CD4-positive, CD25-positive, alpha-beta regulatory T cell (primary cell): ENCODE measurements at regions not wholly inside any gene's neighbourhood (a gene's known extent, or its start where the extent isn't known, plus 50 kb on each side); places are given as distances from the start of the nearest gene placed in this dataset.

Experiments used
- ATAC-seq, 2 donors: fragments of 150-1000 bp; cut with Tn5 transposase; one replicate each; pipeline ENCODE4 v1.10.0; 2021; ENCODE audit warnings: low read depth in 2 of 2, moderate number of reproducible peaks in 2 of 2, moderate library complexity in 1 of 2
- DNase-seq, 3 donors: peaks; one replicate each; pipeline versions ENCODE4 v3.0.0 to v3.0.0-alpha.2; 2012 to 2022; ENCODE audit warnings: mixed read lengths in 1 of 3
- H3K27ac ChIP-seq: one replicate; pipeline ENCODE4 v1.7.0; 2013; ENCODE audit warnings: mild to moderate bottlenecking, low read length; ENCODE audit not compliant: insufficient read depth, poor library complexity, severe bottlenecking
- H3K27me3 ChIP-seq: one replicate; pipeline ENCODE4 v1.7.0; 2013; ENCODE audit warnings: low read length; ENCODE audit not compliant: control insufficient read depth, insufficient read depth
- H3K36me3 ChIP-seq: one replicate; pipeline ENCODE4 v1.7.0; 2013; ENCODE audit warnings: mild to moderate bottlenecking, low read length, moderate library complexity; ENCODE audit not compliant: control insufficient read depth, insufficient read depth
- H3K4me1 ChIP-seq: 2 replicates; pipeline ENCODE4 v1.7.0; 2013; ENCODE audit warnings: mild to moderate bottlenecking, low read length; ENCODE audit not compliant: insufficient read depth, control insufficient read depth, poor library complexity, severe bottlenecking
- H3K4me3 ChIP-seq: one replicate; pipeline ENCODE4 v1.7.0; 2013; ENCODE audit warnings: low read depth, mild to moderate bottlenecking, low read length, moderate library complexity
- H3K9me3 ChIP-seq, 2 experiments: 1 replicate in 1 of 2; 2 replicates in 1 of 2; pipeline ENCODE4 v1.7.0; 2013; ENCODE audit warnings: low read length in 2 of 2, mild to moderate bottlenecking in 1 of 2, moderate library complexity in 1 of 2; ENCODE audit not compliant: control insufficient read depth in 2 of 2
- H3K27ac Mint-ChIP-seq, 3 donors: one replicate each; pipeline ENCODE4 v1.8.0; 2020 to 2022; ENCODE audit warnings: mild to moderate bottlenecking in 3 of 3, mixed read lengths in 3 of 3, moderate library complexity in 2 of 3
- H3K27me3 Mint-ChIP-seq: one replicate; pipeline ENCODE4 v1.8.0; 2022; ENCODE audit warnings: mild to moderate bottlenecking, mixed read lengths
- H3K36me3 Mint-ChIP-seq: one replicate; pipeline ENCODE4 v1.8.0; 2020; ENCODE audit warnings: mixed read lengths
- H3K4me1 Mint-ChIP-seq, 4 donors: one replicate each; pipeline ENCODE4 v1.8.0; 2020 to 2022; ENCODE audit warnings: mixed read lengths in 4 of 4, mild to moderate bottlenecking in 1 of 4
- H3K4me3 Mint-ChIP-seq, 4 donors: one replicate each; pipeline ENCODE4 v1.8.0; 2020 to 2022; ENCODE audit warnings: mild to moderate bottlenecking in 4 of 4, mixed read lengths in 4 of 4, moderate library complexity in 3 of 4
- H3K9me3 Mint-ChIP-seq, 7 donors: one replicate each; pipeline ENCODE4 v1.8.0; 2020 to 2022; ENCODE audit warnings: mixed read lengths in 7 of 7, mild to moderate bottlenecking in 3 of 7, moderate library complexity in 2 of 7

GRCh38 chr16:87008664-87009063 is 308.5 kb downstream of the C16orf95 start:
- DNase-seq (no peak), ATAC-seq (no peak)
- Mint-ChIP-seq H3K36me3 (no peaks in the 10 kb centered on the region), H3K27ac (no peak overlapping the region), H3K4me3 (no peak overlapping the region), H3K4me1 (peaks cover 0 to 2% (median 0%) of the 10 kb centered on the region in 4 donors), H3K27me3 (peaks cover 10% of the 10 kb centered on the region), H3K9me3 (peaks cover 0 to 4% (median 0%) of the 10 kb centered on the region in 7 donors)
- no peaks in the 10 kb centered on the region for H3K4me1 ChIP-seq
- no peak overlapping the region for H3K27ac ChIP-seq
- H3K4me3 ChIP-seq, result no peak overlapping the region
- no peaks in the 10 kb centered on the region for H3K9me3 ChIP-seq
- no peaks in the 10 kb centered on the region for H3K27me3 ChIP-seq
- H3K36me3 ChIP-seq, result no peaks in the 10 kb centered on the region

GRCh38 chr16:87012954-87013938 is 303.9 kb downstream of the C16orf95 start:
- peaks cover 0 to 2% (median 0%) of the 10 kb centered on the region in 4 donors for H3K4me1 Mint-ChIP-seq
- no peaks in the 10 kb centered on the region for H3K9me3 ChIP-seq
- H3K36me3 Mint-ChIP-seq, result no peaks in the 10 kb centered on the region
- no peak overlapping the region for H3K4me3 ChIP-seq
- no peak overlapping the region for H3K4me3 Mint-ChIP-seq
- no peak for DNase-seq
- H3K27ac Mint-ChIP-seq, result peak overlapping the region in 1 of 3 donors; percentile 43
- peaks cover 8% of the 10 kb centered on the region for H3K27me3 ChIP-seq
- no peaks in the 10 kb centered on the region for H3K4me1 ChIP-seq
- peaks cover 0 to 5% (median 0%) of the 10 kb centered on the region in 7 donors for H3K9me3 Mint-ChIP-seq
- H3K27ac ChIP-seq, result no peak overlapping the region
- ATAC-seq, result peak in 1 of 2 donors; percentile 18
- peaks cover 10% of the 10 kb centered on the region for H3K27me3 Mint-ChIP-seq
- H3K36me3 ChIP-seq, result no peaks in the 10 kb centered on the region

DNA sequence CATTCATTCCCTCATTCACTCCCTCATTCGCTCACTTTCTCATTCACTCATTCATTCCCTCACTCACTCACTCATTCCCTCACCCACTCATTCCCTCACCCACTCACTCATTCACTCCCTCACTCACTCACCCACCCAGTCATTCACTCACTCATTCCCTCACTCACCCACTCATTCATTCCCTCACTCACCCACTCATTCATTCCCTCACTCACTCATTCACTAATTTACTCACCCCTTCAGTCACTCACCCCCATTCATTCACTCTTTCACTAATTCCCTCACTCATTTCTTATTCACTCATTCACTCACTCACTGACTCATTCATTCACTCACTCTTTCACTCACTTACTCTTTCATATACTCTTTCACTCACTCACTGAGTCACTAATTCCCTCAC is 303.1 kb downstream of the C16orf95 start:
- Mint-ChIP-seq H3K4me1 (peaks cover 0 to 2% (median 0%) of the 10 kb centered on the region in 4 donors), H3K27me3 (peaks cover 6% of the 10 kb centered on the region), H3K9me3 (peaks cover 0 to 5% (median 0%) of the 10 kb centered on the region in 7 donors), H3K36me3 (no peaks in the 10 kb centered on the region), H3K4me3 (no peak overlapping the region), H3K27ac (no peak overlapping the region)
- H3K36me3 ChIP-seq, result no peaks in the 10 kb centered on the region
- no peak overlapping the region for H3K27ac ChIP-seq
- no peaks in the 10 kb centered on the region for H3K9me3 ChIP-seq
- H3K4me3 ChIP-seq, result no peak overlapping the region
- no peaks in the 10 kb centered on the region for H3K4me1 ChIP-seq
- H3K27me3 ChIP-seq, result peaks cover 8% of the 10 kb centered on the region
- ATAC-seq (no peak), DNase-seq (no peak)

GRCh38 chr16:87015021-87015420 is 302.2 kb downstream of the C16orf95 start:
- Mint-ChIP-seq H3K9me3 (peaks cover 0 to 3% (median 0%) of the 10 kb centered on the region in 7 donors), H3K36me3 (no peaks in the 10 kb centered on the region), H3K4me1 (peaks cover 0 to 2% (median 0%) of the 10 kb centered on the region in 4 donors), H3K27ac (no peak overlapping the region), H3K27me3 (peaks cover 6% of the 10 kb centered on the region), H3K4me3 (no peak overlapping the region)
- Histone ChIP-seq H3K36me3 (no peaks in the 10 kb centered on the region), H3K4me3 (no peak overlapping the region), H3K9me3 (no peaks in the 10 kb centered on the region), H3K4me1 (no peaks in the 10 kb centered on the region), H3K27ac (no peak overlapping the region), H3K27me3 (peaks cover 8% of the 10 kb centered on the region)
- DNase-seq, result no peak
- no peak for ATAC-seq

GRCh38 chr16:87016046-87017035 is 300.9 kb downstream of the C16orf95 start:
- Mint-ChIP-seq H3K36me3 (no peaks in the 10 kb centered on the region), H3K4me3 (no peak overlapping the region), H3K27ac (no peak overlapping the region), H3K4me1 (peaks cover 0 to 2% (median 0%) of the 10 kb centered on the region in 4 donors), H3K9me3 (peaks cover 0 to 3% (median 0%) of the 10 kb centered on the region in 7 donors), H3K27me3 (no peaks in the 10 kb centered on the region)
- Histone ChIP-seq H3K4me1 (no peaks in the 10 kb centered on the region), H3K27me3 (peaks cover 8% of the 10 kb centered on the region), H3K9me3 (no peaks in the 10 kb centered on the region), H3K36me3 (no peaks in the 10 kb centered on the region), H3K27ac (no peak overlapping the region), H3K4me3 (no peak overlapping the region)
- ATAC-seq (no peak), DNase-seq (no peak)

DNA sequence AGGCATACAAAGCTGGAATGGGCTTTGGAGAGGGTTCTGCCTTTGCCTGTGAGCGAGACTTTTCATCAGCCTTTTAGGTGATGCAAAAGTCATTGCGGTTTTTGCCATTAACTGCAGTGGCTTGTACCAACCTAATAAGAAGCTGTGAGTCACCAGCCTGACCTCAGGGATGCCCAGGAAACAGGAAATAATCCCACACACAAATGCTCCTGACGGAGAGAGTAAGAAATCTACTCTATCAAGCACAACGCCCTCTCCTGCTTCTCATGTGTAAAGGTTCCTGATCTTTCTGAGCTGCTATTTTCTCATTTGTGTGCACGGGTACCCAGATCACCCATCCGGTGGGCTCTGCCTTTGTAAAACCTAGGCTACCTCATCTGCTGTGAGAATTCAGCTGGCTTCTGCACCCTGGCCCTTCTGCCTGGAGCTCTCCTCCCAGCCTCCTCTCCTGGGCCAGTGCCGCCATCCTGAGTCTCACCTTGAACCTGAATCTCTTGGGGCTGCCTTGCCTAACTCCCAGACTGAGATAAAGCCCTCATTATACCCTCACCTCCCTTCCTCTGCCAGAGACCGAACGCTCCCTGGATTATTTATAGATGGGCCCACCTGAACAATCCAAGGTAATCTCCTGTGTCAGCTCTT is 299.7 kb downstream of the C16orf95 start:
- H3K4me1 Mint-ChIP-seq, result peaks cover 0 to 2% (median 0%) of the 10 kb centered on the region in 4 donors
- Histone ChIP-seq H3K4me1 (no peaks in the 10 kb centered on the region), H3K27ac (no peak overlapping the region), H3K9me3 (no peaks in the 10 kb centered on the region), H3K27me3 (peaks cover 10% of the 10 kb centered on the region), H3K36me3 (no peaks in the 10 kb centered on the region), H3K4me3 (no peak overlapping the region)
- no peaks in the 10 kb centered on the region for H3K36me3 Mint-ChIP-seq
- no peak overlapping the region for H3K27ac Mint-ChIP-seq
- DNase-seq (no peak), ATAC-seq (no peak)
- H3K9me3 Mint-ChIP-seq, result peaks cover 0 to 3% (median 0%) of the 10 kb centered on the region in 7 donors
- H3K4me3 Mint-ChIP-seq, result no peak overlapping the region
- H3K27me3 Mint-ChIP-seq, result no peaks in the 10 kb centered on the region

DNA sequence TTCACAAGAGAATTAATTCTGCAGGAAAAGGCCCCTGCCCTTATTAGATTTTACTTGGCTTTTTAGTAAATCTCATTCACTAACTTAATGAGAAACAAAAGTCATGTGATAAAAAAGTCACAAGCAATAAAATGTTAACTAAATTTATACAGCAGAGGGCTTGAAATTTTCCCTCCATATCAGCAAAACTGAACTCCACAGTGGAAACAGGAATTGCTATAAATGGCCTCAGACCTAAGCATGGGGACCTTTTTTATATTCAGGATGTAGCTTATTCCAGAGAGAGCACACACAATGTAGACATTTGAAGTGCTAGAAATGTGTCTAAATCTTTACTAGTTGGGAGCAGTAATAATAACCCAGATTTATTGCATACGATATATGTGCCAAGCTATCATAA is 291.5 kb downstream of the C16orf95 start:
- no peaks in the 10 kb centered on the region for H3K9me3 ChIP-seq
- Mint-ChIP-seq H3K4me3 (no peak overlapping the region), H3K4me1 (no peaks in the 10 kb centered on the region), H3K9me3 (peaks cover 0 to 4% (median 0%) of the 10 kb centered on the region in 7 donors), H3K36me3 (no peaks in the 10 kb centered on the region), H3K27ac (no peak overlapping the region), H3K27me3 (peaks cover 5% of the 10 kb centered on the region)
- H3K4me1 ChIP-seq, result no peaks in the 10 kb centered on the region
- no peak overlapping the region for H3K4me3 ChIP-seq
- no peaks in the 10 kb centered on the region for H3K36me3 ChIP-seq
- ATAC-seq (no peak), DNase-seq (no peak)
- H3K27me3 ChIP-seq, result peaks cover 2% of the 10 kb centered on the region
- no peak overlapping the region for H3K27ac ChIP-seq
